ENCODE measurements at regions not wholly inside any gene's neighbourhood (a gene's known extent, or its start where the extent isn't known, plus 50 kb on each side); places are given as distances from the start of the nearest gene placed in this dataset.

DNA sequence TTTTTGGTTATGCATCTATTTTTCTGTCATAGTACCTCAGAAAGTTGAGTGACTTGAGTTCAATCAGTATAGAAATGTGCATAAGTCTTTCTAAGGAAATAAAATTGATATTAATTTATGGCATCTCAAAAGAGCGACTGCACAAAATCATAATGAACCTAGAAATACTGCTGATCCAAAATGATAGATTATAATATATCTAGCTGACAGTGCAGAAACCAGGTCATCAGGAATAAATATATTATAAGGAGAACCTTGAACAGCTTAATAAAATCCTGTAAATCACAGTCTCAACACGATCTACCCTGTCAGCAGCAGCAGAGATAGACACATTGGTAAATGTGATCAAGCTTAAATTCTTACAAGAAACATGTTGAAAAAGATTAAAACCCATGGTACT lies 1106.6 kb upstream of the CDH18 start:
- TF ChIP-seq, protein P1, sequence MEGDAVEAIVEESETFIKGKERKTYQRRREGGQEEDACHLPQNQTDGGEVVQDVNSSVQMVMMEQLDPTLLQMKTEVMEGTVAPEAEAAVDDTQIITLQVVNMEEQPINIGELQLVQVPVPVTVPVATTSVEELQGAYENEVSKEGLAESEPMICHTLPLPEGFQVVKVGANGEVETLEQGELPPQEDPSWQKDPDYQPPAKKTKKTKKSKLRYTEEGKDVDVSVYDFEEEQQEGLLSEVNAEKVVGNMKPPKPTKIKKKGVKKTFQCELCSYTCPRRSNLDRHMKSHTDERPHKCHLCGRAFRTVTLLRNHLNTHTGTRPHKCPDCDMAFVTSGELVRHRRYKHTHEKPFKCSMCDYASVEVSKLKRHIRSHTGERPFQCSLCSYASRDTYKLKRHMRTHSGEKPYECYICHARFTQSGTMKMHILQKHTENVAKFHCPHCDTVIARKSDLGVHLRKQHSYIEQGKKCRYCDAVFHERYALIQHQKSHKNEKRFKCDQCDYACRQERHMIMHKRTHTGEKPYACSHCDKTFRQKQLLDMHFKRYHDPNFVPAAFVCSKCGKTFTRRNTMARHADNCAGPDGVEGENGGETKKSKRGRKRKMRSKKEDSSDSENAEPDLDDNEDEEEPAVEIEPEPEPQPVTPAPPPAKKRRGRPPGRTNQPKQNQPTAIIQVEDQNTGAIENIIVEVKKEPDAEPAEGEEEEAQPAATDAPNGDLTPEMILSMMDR (IDR thresholded peaks at IDR 0.05; ENCODE audit: low read depth, low read length) = no peak
- no peak for TF ChIP-seq EZH2phosphoT487 (IDR thresholded peaks at IDR 0.05; ENCODE audit: low read depth)
